Type B pancreatic cell (in vitro differentiated cells): ENCODE measurements at regions not wholly inside any gene's neighbourhood (a gene's known extent, or its start where the extent isn't known, plus 50 kb on each side); places are given as distances from the start of the nearest gene placed in this dataset.

Source experiments
- DNase-seq: peaks from one replicate; pipeline ENCODE4 v3.0.0; 2021; ENCODE audit warnings: mixed read lengths; ENCODE audit not compliant: unreplicated experiment; ENCODE audit errors: extremely low spot score
- H3K27ac Mint-ChIP-seq: 2 replicates; pipeline ENCODE4 v1.8.0; 2021; ENCODE audit warnings: mild to moderate bottlenecking, mixed read lengths
- H3K27me3 Mint-ChIP-seq: 2 replicates; pipeline ENCODE4 v1.8.0; 2021; ENCODE audit warnings: mixed read lengths
- H3K36me3 Mint-ChIP-seq: 2 replicates; pipeline ENCODE4 v1.8.0; 2021; ENCODE audit warnings: mixed read lengths
- H3K4me1 Mint-ChIP-seq: one replicate; pipeline ENCODE4 v1.8.0; 2021; ENCODE audit warnings: mixed read lengths; ENCODE audit not compliant: unreplicated experiment
- H3K4me3 Mint-ChIP-seq: 2 replicates; pipeline ENCODE4 v1.8.0; 2021; ENCODE audit warnings: mild to moderate bottlenecking, mixed read lengths
- H3K9me3 Mint-ChIP-seq: 2 replicates; pipeline ENCODE4 v1.8.0; 2021; ENCODE audit warnings: mixed read lengths
- TF ChIP-seq, protein P1 (sequence below): fragments of 200-600 bp; sonication (generic); conservative IDR thresholded peaks from 2 replicates; pipeline ENCODE4 v1.5.0; 2021; ENCODE audit warnings: antibody characterized with exemption, mild to moderate bottlenecking

DNA sequence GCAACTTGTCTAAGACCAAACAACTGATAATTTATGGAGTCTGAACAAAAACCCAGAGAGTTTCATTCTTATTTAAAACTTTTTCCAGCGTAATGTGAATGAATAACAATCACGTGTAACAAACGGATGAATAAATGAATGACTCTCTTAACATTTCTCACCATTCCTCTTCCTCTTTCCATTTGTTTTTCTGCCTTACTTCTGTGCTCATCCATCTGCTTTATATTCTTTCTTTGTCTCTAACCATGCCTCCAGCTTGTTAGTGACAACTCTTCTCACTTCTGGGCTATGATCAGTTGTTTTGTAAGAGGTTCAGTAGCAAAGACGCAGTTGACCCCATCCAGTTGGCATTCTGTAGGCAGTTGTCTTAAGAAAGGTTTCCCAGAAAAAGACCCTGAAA, 133.7 kb upstream of the MB21D2 start:
- Mint-ChIP-seq H3K4me1 (peaks cover 9% of the 10 kb centered on the region), H3K9me3 (no peaks in the 10 kb centered on the region), H3K27ac (no peak overlapping the region), H3K4me3 (no peak overlapping the region), H3K36me3 (no peaks in the 10 kb centered on the region), H3K27me3 (no peaks in the 10 kb centered on the region)
- TF ChIP-seq, protein P1, sequence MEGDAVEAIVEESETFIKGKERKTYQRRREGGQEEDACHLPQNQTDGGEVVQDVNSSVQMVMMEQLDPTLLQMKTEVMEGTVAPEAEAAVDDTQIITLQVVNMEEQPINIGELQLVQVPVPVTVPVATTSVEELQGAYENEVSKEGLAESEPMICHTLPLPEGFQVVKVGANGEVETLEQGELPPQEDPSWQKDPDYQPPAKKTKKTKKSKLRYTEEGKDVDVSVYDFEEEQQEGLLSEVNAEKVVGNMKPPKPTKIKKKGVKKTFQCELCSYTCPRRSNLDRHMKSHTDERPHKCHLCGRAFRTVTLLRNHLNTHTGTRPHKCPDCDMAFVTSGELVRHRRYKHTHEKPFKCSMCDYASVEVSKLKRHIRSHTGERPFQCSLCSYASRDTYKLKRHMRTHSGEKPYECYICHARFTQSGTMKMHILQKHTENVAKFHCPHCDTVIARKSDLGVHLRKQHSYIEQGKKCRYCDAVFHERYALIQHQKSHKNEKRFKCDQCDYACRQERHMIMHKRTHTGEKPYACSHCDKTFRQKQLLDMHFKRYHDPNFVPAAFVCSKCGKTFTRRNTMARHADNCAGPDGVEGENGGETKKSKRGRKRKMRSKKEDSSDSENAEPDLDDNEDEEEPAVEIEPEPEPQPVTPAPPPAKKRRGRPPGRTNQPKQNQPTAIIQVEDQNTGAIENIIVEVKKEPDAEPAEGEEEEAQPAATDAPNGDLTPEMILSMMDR = no peak
- no peak for DNase-seq

- Mint-ChIP-seq H3K36me3 (no peaks in the 10 kb centered on the region), H3K27me3 (no peaks in the 10 kb centered on the region), H3K4me3 (no peak overlapping the region), H3K9me3 (no peaks in the 10 kb centered on the region), H3K27ac (no peak overlapping the region), H3K4me1 (peaks cover 9% of the 10 kb centered on the region)
- TF ChIP-seq, protein P1 = no peak
- no peak for DNase-seq
Observed at GRCh38 chr3:193052354-193053045, 134.8 kb upstream of the MB21D2 start.

DNA sequence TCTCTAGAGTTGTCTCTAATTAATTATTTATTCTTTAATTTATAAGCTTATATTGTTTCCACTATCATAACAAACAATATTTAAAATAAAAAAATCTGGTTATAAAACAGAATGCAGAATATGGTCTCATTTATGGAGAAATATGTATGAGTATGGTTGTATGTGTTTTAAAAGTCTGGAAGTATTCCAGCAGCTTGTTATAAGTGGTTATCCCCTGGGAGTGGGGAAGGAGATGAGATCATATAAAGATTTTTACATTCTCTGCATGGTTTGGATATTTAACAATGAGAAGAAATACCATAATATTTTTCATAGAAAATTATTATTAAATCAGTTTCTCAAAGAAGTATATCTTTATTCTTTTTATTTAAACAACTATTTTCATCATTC, 135.4 kb upstream of the MB21D2 start:
- no peak overlapping the region for H3K27ac Mint-ChIP-seq
- H3K4me3 Mint-ChIP-seq = no peak overlapping the region
- peaks cover 9% of the 10 kb centered on the region for H3K4me1 Mint-ChIP-seq
- no peaks in the 10 kb centered on the region for H3K9me3 Mint-ChIP-seq
- no peaks in the 10 kb centered on the region for H3K36me3 Mint-ChIP-seq
- H3K27me3 Mint-ChIP-seq = no peaks in the 10 kb centered on the region
- no peak for DNase-seq
- TF ChIP-seq, protein P1 = no peak

- Mint-ChIP-seq H3K4me1 (peaks cover 9% of the 10 kb centered on the region), H3K36me3 (no peaks in the 10 kb centered on the region), H3K27me3 (no peaks in the 10 kb centered on the region), H3K9me3 (no peaks in the 10 kb centered on the region), H3K4me3 (no peak overlapping the region), H3K27ac (no peak overlapping the region)
- DNase-seq = no peak
- TF ChIP-seq, protein P1 = no peak
Observed at GRCh38 chr3:193055352-193055751, 137.7 kb upstream of the MB21D2 start.

DNA sequence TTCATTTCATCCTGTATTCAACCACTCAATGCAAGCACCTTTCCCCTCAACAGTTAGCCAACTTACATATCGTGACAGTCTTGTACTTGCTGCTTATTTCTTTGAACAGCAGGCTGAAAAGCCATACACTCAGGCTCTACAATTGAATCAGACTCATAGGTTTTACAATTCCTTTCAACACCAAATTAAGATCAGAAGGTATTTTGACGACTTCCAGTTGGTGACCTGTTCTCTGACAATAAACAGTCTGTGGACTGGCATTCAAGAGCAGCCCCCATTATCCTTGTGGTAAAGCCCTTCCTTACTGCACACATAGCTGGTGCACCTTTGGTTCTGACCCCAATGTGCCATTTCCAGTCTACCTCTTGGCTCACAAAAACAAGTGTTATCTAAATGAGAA, 140.0 kb upstream of the MB21D2 start:
- peaks cover 5% of the 10 kb centered on the region for H3K4me1 Mint-ChIP-seq
- no peak for DNase-seq
- H3K27ac Mint-ChIP-seq = no peak overlapping the region
- H3K9me3 Mint-ChIP-seq = no peaks in the 10 kb centered on the region
- no peaks in the 10 kb centered on the region for H3K27me3 Mint-ChIP-seq
- H3K4me3 Mint-ChIP-seq = no peak overlapping the region
- H3K36me3 Mint-ChIP-seq = no peaks in the 10 kb centered on the region
- TF ChIP-seq, protein P1 = no peak
